ENCODE measurements at regions not wholly inside any gene's neighbourhood (a gene's known extent, or its start where the extent isn't known, plus 50 kb on each side); places are given as distances from the start of the nearest gene placed in this dataset.

DNA sequence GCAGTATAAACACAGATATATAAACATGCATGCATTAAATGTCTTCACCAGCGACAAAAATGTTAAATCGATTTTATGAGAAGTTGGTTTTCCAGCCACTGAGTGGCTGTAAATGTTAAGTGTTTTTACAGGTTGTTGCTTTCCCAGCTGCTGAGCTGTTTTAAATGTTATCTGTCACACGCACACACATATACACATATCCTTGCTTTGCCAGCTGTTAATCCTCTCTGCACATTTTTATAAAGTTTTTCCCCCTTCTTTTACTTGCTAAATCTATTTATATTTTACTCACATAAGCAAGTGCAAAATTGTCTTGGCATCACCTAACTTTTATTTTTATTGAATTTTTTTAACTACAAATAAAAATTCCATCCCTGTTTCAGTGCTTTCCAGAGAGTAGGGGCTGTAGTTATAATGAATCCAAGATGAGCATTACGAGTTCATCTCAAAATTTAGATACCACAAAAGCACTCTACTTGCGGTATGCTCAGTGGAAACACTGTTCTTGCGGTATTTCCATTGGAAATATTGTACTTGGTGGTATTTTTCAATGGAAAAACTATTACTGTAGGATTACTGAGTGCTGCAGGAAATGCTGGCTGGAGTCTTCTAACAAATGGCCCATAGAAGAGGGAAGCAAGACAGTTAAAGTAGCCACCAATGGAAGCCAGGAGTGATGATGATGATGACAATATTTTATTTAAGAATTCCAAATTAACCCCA, 124.9 kb upstream of the KCNJ16 start:
- intact Hi-C loops (cut with DNase I), result no loop called here

DNA sequence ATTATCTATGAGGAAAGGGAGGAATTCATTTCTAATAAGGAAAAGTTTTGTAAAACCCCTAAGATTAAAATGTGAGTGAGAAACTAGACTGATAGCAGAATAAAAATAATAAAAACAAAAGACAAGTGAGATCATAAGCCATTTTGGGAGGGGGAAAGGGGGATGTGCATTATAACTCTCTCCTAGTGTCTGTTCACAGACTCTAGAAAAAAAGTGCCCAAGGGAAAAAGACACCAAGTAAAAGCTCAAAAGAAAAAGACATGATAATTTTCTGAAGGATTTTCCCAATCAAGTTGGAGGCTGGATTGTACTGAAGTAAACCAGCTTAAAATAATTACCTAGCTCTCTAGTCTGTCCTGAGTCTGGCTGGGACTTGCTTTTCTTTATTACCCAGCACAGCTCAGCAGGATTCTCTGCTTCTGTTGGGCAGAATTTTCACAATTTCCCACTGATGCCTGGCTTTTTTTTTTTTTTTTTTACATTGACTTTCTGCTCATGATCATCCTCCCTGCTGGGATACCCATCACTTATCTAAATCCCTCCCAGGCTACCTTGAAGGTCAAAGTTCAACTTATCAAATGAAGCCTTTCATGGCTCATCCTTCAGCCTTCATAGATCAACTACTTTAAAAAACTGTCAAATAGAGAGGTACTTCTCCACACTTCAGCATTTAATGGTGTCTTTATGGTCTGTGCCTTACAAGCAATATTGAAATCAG, 124.2 kb upstream of the KCNJ16 start:
- no peak overlapping the region for H3K27ac ChIP-seq
- H3K4me1 ChIP-seq, result no peaks in the 10 kb centered on the region
- H3K4me3 ChIP-seq, result no peak overlapping the region
- no peak for DNase-seq
- H3K27me3 ChIP-seq, result no peaks in the 10 kb centered on the region
- TF ChIP-seq POLR2A (IDR thresholded peaks at IDR 0.05), result no peak
- TF ChIP-seq, protein P1, sequence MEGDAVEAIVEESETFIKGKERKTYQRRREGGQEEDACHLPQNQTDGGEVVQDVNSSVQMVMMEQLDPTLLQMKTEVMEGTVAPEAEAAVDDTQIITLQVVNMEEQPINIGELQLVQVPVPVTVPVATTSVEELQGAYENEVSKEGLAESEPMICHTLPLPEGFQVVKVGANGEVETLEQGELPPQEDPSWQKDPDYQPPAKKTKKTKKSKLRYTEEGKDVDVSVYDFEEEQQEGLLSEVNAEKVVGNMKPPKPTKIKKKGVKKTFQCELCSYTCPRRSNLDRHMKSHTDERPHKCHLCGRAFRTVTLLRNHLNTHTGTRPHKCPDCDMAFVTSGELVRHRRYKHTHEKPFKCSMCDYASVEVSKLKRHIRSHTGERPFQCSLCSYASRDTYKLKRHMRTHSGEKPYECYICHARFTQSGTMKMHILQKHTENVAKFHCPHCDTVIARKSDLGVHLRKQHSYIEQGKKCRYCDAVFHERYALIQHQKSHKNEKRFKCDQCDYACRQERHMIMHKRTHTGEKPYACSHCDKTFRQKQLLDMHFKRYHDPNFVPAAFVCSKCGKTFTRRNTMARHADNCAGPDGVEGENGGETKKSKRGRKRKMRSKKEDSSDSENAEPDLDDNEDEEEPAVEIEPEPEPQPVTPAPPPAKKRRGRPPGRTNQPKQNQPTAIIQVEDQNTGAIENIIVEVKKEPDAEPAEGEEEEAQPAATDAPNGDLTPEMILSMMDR (IDR thresholded peaks at IDR 0.05), result no peak
- H3K36me3 ChIP-seq, result no peaks in the 10 kb centered on the region
- intact Hi-C loops (cut with DNase I), result no loop called here
- no peaks in the 10 kb centered on the region for H3K9me3 ChIP-seq
- no peak for ATAC-seq

More for the DNA sequence above, 124.9 kb upstream of the KCNJ16 start:
- DNase-seq (no peak), ATAC-seq (no peak)
- no peaks in the 10 kb centered on the region for H3K36me3 ChIP-seq
- no peak overlapping the region for H3K4me3 ChIP-seq
- no peak overlapping the region for H3K27ac ChIP-seq
- WGBS (ENCODE audit: insufficient coverage, low coverage, low lambda C conversion rate, missing lambda C conversion rate), result 64% methylated on average over 6 of the region's 6 CpGs
- no peaks in the 10 kb centered on the region for H3K27me3 ChIP-seq
- no peaks in the 10 kb centered on the region for H3K9me3 ChIP-seq
- no peak for TF ChIP-seq POLR2A (IDR thresholded peaks at IDR 0.05)
- TF ChIP-seq, protein P1 (IDR thresholded peaks at IDR 0.05), result no peak
- no peaks in the 10 kb centered on the region for H3K4me1 ChIP-seq

DNA sequence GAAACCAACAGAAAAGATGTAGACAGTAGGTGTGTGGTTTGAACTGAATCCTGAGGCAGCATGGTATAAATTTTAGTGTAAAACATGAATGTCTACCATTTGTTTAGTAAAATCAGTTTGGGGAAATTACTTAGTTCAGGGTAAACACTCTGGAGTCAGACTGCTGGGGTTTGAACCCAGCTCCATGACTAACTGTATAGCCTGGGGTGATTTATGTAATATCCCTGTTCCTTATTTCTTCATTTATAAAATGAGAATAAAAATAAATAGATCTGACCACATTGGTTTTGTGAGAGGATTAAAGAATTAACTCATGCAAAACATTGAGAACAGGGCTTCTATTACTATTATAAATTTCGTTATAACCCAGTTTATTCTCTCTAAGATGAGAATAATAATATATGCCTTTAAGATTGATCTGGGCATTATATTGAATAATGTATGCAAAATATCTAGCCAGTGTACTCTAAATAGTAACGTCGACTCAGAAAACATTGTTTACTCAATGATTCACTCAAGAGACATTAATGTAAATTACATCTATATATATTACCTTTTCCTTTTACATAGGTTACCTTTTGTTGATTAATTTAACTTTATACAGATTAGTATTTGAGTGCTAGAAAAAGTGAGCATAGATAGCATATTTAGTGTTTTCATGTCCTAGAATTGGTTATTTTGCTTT, 120.6 kb upstream of the KCNJ16 start:
- no peaks in the 10 kb centered on the region for H3K9me3 ChIP-seq
- ATAC-seq (no peak), DNase-seq (no peak)
- WGBS (ENCODE audit: insufficient coverage, low coverage, low lambda C conversion rate, missing lambda C conversion rate), result 65% methylated on average over 3 of the region's 3 CpGs
- TF ChIP-seq, protein P1 (IDR thresholded peaks at IDR 0.05), result no peak
- no peak for TF ChIP-seq POLR2A (IDR thresholded peaks at IDR 0.05)
- no peak overlapping the region for H3K27ac ChIP-seq
- H3K36me3 ChIP-seq, result no peaks in the 10 kb centered on the region
- no peak overlapping the region for H3K4me3 ChIP-seq
- intact Hi-C loops (cut with DNase I), result no loop called here
- H3K4me1 ChIP-seq, result no peaks in the 10 kb centered on the region
- H3K27me3 ChIP-seq, result no peaks in the 10 kb centered on the region

DNA sequence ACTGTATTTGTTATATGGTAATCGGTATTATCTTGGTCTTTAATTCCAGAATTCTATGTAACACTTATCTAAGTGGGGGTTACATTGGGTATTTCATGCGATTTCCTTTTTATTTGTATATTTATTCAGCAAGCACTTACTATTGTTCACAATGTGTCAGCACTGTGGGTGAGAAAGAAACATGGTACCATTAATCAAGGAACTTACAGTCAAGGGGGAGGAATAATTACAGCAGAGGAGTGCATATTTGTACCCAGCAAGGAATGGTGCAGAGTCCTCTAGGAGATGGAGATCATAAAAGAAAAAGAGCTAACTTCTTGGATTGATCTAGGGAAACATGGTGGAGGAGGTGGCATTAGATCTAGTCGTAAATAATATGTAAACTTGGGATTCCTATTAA, 117.0 kb upstream of the KCNJ16 start:
- 51% methylated on average over 3 of the region's 3 CpGs for WGBS (ENCODE audit: insufficient coverage, low coverage, low lambda C conversion rate, missing lambda C conversion rate)
- TF ChIP-seq, protein P1 (IDR thresholded peaks at IDR 0.05), result no peak
- TF ChIP-seq POLR2A (IDR thresholded peaks at IDR 0.05), result no peak
- Histone ChIP-seq H3K27me3 (peaks cover 0 to 5% of the 10 kb centered on the region in 2 donors), H3K36me3 (no peaks in the 10 kb centered on the region), H3K4me1 (no peaks in the 10 kb centered on the region), H3K4me3 (no peak overlapping the region), H3K9me3 (no peaks in the 10 kb centered on the region), H3K27ac (no peak overlapping the region)
- ATAC-seq (no peak), DNase-seq (no peak)
- intact Hi-C loops (cut with DNase I), result no loop called here
